CD14-positive monocyte (primary cell): ENCODE measurements at regions not wholly inside any gene's neighbourhood (a gene's known extent, or its start where the extent isn't known, plus 50 kb on each side); places are given as distances from the start of the nearest gene placed in this dataset.

Experiments used
- DNase-seq, 3 donors: peaks; one replicate each; pipeline ENCODE4 v3.0.0-alpha.2; 2011 to 2022
- H2AFZ ChIP-seq: 2 replicates; pipeline ENCODE4 v1.6.0; 2012; ENCODE audit warnings: mild to moderate bottlenecking, low read depth, low read length, inconsistent platforms; ENCODE audit not compliant: insufficient read depth, poor library complexity, severe bottlenecking
- H3K27ac ChIP-seq, 2 donors: 1 replicate in 1 of 2; 2 replicates in 1 of 2; pipeline ENCODE4 v1.5.1; 2012 to 2013; ENCODE audit warnings: low read length in 2 of 2, control low read depth in 1 of 2, inconsistent platforms in 1 of 2, low read depth in 1 of 2, mild to moderate bottlenecking in 1 of 2
- H3K27me3 ChIP-seq, 2 donors: one replicate each; pipeline versions ENCODE4 v1.6.0 to v1.6.1; 2011 to 2013; ENCODE audit warnings: low read length in 2 of 2; ENCODE audit not compliant: control insufficient read depth in 2 of 2, insufficient read depth in 2 of 2
- H3K36me3 ChIP-seq, 2 donors: replicated peaks in 1 of 2; 1 replicate in 1 of 2; 2 replicates in 1 of 2; pipeline versions ENCODE4 v1.5.1 to v1.6.1; 2012 to 2013; ENCODE audit warnings: low read length in 2 of 2, control low read depth in 1 of 2, inconsistent platforms in 1 of 2, mild to moderate bottlenecking in 1 of 2; ENCODE audit not compliant: insufficient read depth in 2 of 2, control insufficient read depth in 1 of 2
- H3K4me1 ChIP-seq, 2 donors: 1 replicate in 1 of 2; 2 replicates in 1 of 2; pipeline versions ENCODE4 v1.5.1 to v1.6.1; 2012 to 2013; ENCODE audit warnings: low read length in 2 of 2, control low read depth in 1 of 2, inconsistent platforms in 1 of 2, mild to moderate bottlenecking in 1 of 2, moderate library complexity in 1 of 2; ENCODE audit not compliant: insufficient read depth in 2 of 2, control insufficient read depth in 1 of 2
- H3K4me2 ChIP-seq: replicated peaks from 2 replicates; pipeline ENCODE3; 2012; ENCODE audit warnings: low read length, moderate library complexity, mild to moderate bottlenecking; ENCODE audit not compliant: poor library complexity, severe bottlenecking; ENCODE audit errors: extremely low read depth
- H3K4me3 ChIP-seq, 3 experiments: fragments of 200-600 bp in 1 of 3; sonication (generic) in 1 of 3; replicated peaks in 1 of 3; 1 replicate in 2 of 3; 2 replicates in 1 of 3; pipeline ENCODE4 v1.5.1; 2011 to 2013; ENCODE audit warnings: low read length in 3 of 3, mild to moderate bottlenecking in 3 of 3, control low read depth in 2 of 3, low read depth in 2 of 3, inconsistent platforms in 1 of 3, moderate library complexity in 1 of 3
- H3K79me2 ChIP-seq: 2 replicates; pipeline ENCODE4 v1.6.0; 2012; ENCODE audit warnings: mild to moderate bottlenecking, control low read depth, inconsistent platforms, low read length, moderate library complexity; ENCODE audit not compliant: insufficient read depth
- H3K9ac ChIP-seq: 2 replicates; pipeline ENCODE4 v1.6.0; 2017; ENCODE audit warnings: low read length, mild to moderate bottlenecking; ENCODE audit not compliant: insufficient read depth, poor library complexity, severe bottlenecking
- H3K9me3 ChIP-seq, 2 donors: replicated peaks in 1 of 2; 1 replicate in 1 of 2; 2 replicates in 1 of 2; pipeline versions ENCODE4 v1.5.1 to v1.6.1; 2012 to 2013; ENCODE audit warnings: low read length in 2 of 2, control low read depth in 1 of 2; ENCODE audit not compliant: control insufficient read depth in 1 of 2, insufficient read depth in 1 of 2
- H4K20me1 ChIP-seq: 2 replicates; pipeline ENCODE4 v1.6.0; 2012; ENCODE audit warnings: mild to moderate bottlenecking, low read length, control low read depth, moderate library complexity; ENCODE audit not compliant: insufficient read depth
- H3K27ac Mint-ChIP-seq, 7 donors: one replicate each; pipeline ENCODE4 v1.8.0; 2020; ENCODE audit warnings: mild to moderate bottlenecking in 7 of 7, mixed read lengths in 7 of 7, moderate library complexity in 6 of 7, inconsistent platforms in 2 of 7
- H3K27me3 Mint-ChIP-seq, 3 donors: one replicate each; pipeline ENCODE4 v1.8.0; 2021 to 2022; ENCODE audit warnings: low read depth in 3 of 3, mild to moderate bottlenecking in 3 of 3, mixed read lengths in 3 of 3, moderate library complexity in 3 of 3, inconsistent platforms in 1 of 3
- H3K36me3 Mint-ChIP-seq, 2 donors: one replicate each; pipeline ENCODE4 v1.8.0; 2020; ENCODE audit warnings: mixed read lengths in 2 of 2, inconsistent platforms in 1 of 2, mild to moderate bottlenecking in 1 of 2
- H3K4me1 Mint-ChIP-seq: one replicate; pipeline ENCODE4 v1.8.0; 2020; ENCODE audit warnings: mild to moderate bottlenecking, mixed read lengths
- H3K4me3 Mint-ChIP-seq, 2 donors: one replicate each; pipeline ENCODE4 v1.8.0; 2020; ENCODE audit warnings: mild to moderate bottlenecking in 2 of 2, mixed read lengths in 2 of 2, moderate library complexity in 1 of 2
- H3K9me3 Mint-ChIP-seq, 7 donors: one replicate each; pipeline ENCODE4 v1.8.0; 2020 to 2022; ENCODE audit warnings: mixed read lengths in 7 of 7, mild to moderate bottlenecking in 6 of 7, moderate library complexity in 6 of 7, inconsistent platforms in 2 of 7
- WGBS: methylation state at CpG from one replicate; pipeline ENCODE4 v1.1.5; 2013; ENCODE audit warnings: missing lambda C conversion rate; ENCODE audit not compliant: insufficient coverage; 5-methylcytosine and 5-hydroxymethylcytosine counted together
- intact Hi-C, 2 donors: fragments of 100-400 bp; cut with micrococcal nuclease; formaldehyde crosslinking; loops; one replicate each; pipeline versions ENCODE4 v1.15.0 to v1.15.1; 2023
- TF ChIP-seq, protein P1 (sequence below): fragments of 200-600 bp; IDR thresholded peaks from one replicate; pipeline ENCODE4 v1.8.0; 2022; ENCODE audit warnings: antibody characterized with exemption, mild to moderate bottlenecking

DNA sequence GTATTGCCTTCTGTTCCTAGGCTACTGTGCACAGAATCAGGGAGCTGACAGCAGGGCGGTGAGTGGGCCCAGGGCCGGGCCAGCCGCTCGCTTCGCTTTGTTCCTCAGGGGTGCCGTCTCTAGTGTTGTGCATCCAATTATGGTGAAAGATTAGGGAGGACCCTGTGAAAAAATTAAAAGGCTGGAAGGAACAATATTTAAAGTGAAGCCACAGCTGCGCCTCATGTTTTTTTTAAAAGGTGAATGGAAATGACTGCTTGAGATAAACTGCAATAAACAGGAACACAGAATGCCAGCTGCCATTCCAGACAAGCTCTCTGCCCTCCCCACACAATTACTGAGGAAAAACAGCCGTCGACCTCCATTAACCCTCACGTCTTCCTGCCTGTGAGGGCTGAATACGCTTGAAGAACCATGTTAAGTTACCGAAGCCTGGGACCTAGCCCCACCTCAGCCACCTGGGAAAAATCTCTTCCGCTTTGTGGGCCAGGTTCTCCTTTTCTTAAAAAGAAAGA, 132.0 kb upstream of the IL12A start:
- Histone ChIP-seq H3K27me3 (no peaks in the 10 kb centered on the region), H3K79me2 (peaks cover 4% of the 10 kb centered on the region), H3K9ac (no peak overlapping the region), H3K27ac (no peak overlapping the region), H3K4me1 (peaks cover 24 to 27% of the 10 kb centered on the region in 2 donors), H2AFZ (peak overlapping the region; percentile 29), H3K36me3 (no peaks in the 10 kb centered on the region), H3K4me2 (no peak overlapping the region), H3K4me3 (no peak overlapping the region), H3K9me3 (no peaks in the 10 kb centered on the region), H4K20me1 (no peaks in the 10 kb centered on the region)
- Mint-ChIP-seq H3K4me3 (peak overlapping the region; percentile 52 to 54), H3K27me3 (peaks cover 0 to 3% (median 0%) of the 10 kb centered on the region in 3 donors), H3K4me1 (peaks cover 61% of the 10 kb centered on the region), H3K36me3 (no peaks in the 10 kb centered on the region), H3K9me3 (peaks cover 0 to under 1% (median 0%) of the 10 kb centered on the region in 7 donors), H3K27ac (no peak overlapping the region)
- WGBS: 31% methylated on average over 9 of the region's 13 CpGs
- DNase-seq: no peak
- TF ChIP-seq, protein P1, sequence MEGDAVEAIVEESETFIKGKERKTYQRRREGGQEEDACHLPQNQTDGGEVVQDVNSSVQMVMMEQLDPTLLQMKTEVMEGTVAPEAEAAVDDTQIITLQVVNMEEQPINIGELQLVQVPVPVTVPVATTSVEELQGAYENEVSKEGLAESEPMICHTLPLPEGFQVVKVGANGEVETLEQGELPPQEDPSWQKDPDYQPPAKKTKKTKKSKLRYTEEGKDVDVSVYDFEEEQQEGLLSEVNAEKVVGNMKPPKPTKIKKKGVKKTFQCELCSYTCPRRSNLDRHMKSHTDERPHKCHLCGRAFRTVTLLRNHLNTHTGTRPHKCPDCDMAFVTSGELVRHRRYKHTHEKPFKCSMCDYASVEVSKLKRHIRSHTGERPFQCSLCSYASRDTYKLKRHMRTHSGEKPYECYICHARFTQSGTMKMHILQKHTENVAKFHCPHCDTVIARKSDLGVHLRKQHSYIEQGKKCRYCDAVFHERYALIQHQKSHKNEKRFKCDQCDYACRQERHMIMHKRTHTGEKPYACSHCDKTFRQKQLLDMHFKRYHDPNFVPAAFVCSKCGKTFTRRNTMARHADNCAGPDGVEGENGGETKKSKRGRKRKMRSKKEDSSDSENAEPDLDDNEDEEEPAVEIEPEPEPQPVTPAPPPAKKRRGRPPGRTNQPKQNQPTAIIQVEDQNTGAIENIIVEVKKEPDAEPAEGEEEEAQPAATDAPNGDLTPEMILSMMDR: no peak
- intact Hi-C loops: no loop called here

DNA sequence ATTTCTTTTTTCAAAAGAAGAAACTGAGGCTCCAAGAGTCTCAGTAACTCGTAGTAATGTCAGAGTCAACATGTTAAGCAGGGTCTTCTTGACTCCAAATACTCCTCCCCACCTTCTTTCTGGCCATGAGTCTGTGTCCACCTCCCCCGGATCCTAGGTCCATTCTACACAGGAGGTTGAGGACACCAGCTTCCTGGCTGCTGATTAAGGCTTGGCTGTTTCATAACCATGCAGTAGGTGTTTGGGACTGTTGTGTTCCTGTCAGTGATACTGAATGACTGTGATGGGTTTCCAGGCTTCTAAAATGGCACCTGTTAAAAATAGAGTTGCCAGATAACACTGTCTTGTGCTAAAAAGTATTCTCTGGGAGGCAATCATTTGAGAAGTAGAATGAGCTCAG, 130.8 kb upstream of the IL12A start:
- TF ChIP-seq, protein P1: no peak
- H3K4me3 ChIP-seq: no peak overlapping the region
- DNase-seq: no peak
- no peak overlapping the region for H3K4me2 ChIP-seq
- intact Hi-C loops: no loop called here
- no peaks in the 10 kb centered on the region for H4K20me1 ChIP-seq
- peaks cover 4% of the 10 kb centered on the region for H3K79me2 ChIP-seq
- no peaks in the 10 kb centered on the region for H3K36me3 Mint-ChIP-seq
- H2AFZ ChIP-seq: no peak overlapping the region
- no peaks in the 10 kb centered on the region for H3K27me3 ChIP-seq
- H3K4me1 Mint-ChIP-seq: peaks cover 53% of the 10 kb centered on the region
- H3K9ac ChIP-seq: no peak overlapping the region
- peaks cover 0 to 3% (median 0%) of the 10 kb centered on the region in 3 donors for H3K27me3 Mint-ChIP-seq
- H3K4me3 Mint-ChIP-seq: no peak overlapping the region
- no peak overlapping the region for H3K27ac Mint-ChIP-seq
- no peaks in the 10 kb centered on the region for H3K9me3 ChIP-seq
- H3K36me3 ChIP-seq: no peaks in the 10 kb centered on the region
- peaks cover 20 to 23% of the 10 kb centered on the region in 2 donors for H3K4me1 ChIP-seq
- no peak overlapping the region for H3K27ac ChIP-seq
- H3K9me3 Mint-ChIP-seq: no peaks in the 10 kb centered on the region
- 100% methylated on average over 1 of the region's 2 CpGs for WGBS
